GM19043 (cell line): ENCODE measurements at regions not wholly inside any gene's neighbourhood (a gene's known extent, or its start where the extent isn't known, plus 50 kb on each side); places are given as distances from the start of the nearest gene placed in this dataset.

Experiments
- ATAC-seq: cut with Tn5 transposase; IDR thresholded peaks from one replicate; pipeline ENCODE4 v1.9.1; 2021; ENCODE audit warnings: low read depth; ENCODE audit not compliant: unreplicated experiment

GRCh38 chr18:22106536-22107292 is 62.7 kb upstream of the GATA6 start:
- ATAC-seq: no peak

- ATAC-seq: no peak
These were observed 60.7 kb upstream of the GATA6 start for GRCh38 chr18:22108674-22109073.

GRCh38 chr18:22109535-22109934 is 59.9 kb upstream of the GATA6 start:
- ATAC-seq: no peak

- ATAC-seq: no peak
These were observed 58.9 kb upstream of the GATA6 start for GRCh38 chr18:22110461-22110924.

- no peak for ATAC-seq
These were observed 57.2 kb upstream of the GATA6 start for GRCh38 chr18:22112215-22112614.

- ATAC-seq: no peak
These were observed 56.1 kb upstream of the GATA6 start for GRCh38 chr18:22113144-22113844.

- ATAC-seq: no peak
These were observed 54.7 kb upstream of the GATA6 start for GRCh38 chr18:22114526-22115321.

- no peak for ATAC-seq
These were observed 53.8 kb upstream of the GATA6 start for GRCh38 chr18:22115573-22115972.
